Ovary (tissue), 3 donors: ENCODE measurements at regions not wholly inside any gene's neighbourhood (a gene's known extent, or its start where the extent isn't known, plus 50 kb on each side); places are given as distances from the start of the nearest gene placed in this dataset.

Source experiments
- CTCF ChIP-seq, 3 donors: fragments of 450-650 bp in 2 of 3; fragments of 200-600 bp in 1 of 3; IDR thresholded peaks; one replicate each; pipeline versions ENCODE4 v1.5.1 to v1.8.0; 2016 to 2022; ENCODE audit warnings: antibody characterized with exemption in 3 of 3, mild to moderate bottlenecking in 1 of 3
- EP300 ChIP-seq: sonication (generic); formaldehyde crosslinking; IDR thresholded peaks from one replicate; pipeline ENCODE4 v1.6.1; 2017; ENCODE audit warnings: antibody characterized with exemption
- POLR2A ChIP-seq: fragments of 450-650 bp; IDR thresholded peaks from one replicate; pipeline ENCODE4 v1.6.1; 2017; ENCODE audit warnings: antibody characterized with exemption, mild to moderate bottlenecking, moderate library complexity
- donor health status: DM: no; HTN: no; CAD: no.

GRCh38 chr3:43964640-43965039, 273.9 kb downstream of the ABHD5 start:
- TF ChIP-seq CTCF (IDR thresholded peaks at IDR 0.05) (no peak), POLR2A (no peak), EP300 (no peak)
